ENCODE measurements at regions not wholly inside any gene's neighbourhood (a gene's known extent, or its start where the extent isn't known, plus 50 kb on each side); places are given as distances from the start of the nearest gene placed in this dataset.

GRCh38 chr3:18672561-18672960 lies 247.4 kb upstream of the SATB1 start:
- TF ChIP-seq, protein P1, sequence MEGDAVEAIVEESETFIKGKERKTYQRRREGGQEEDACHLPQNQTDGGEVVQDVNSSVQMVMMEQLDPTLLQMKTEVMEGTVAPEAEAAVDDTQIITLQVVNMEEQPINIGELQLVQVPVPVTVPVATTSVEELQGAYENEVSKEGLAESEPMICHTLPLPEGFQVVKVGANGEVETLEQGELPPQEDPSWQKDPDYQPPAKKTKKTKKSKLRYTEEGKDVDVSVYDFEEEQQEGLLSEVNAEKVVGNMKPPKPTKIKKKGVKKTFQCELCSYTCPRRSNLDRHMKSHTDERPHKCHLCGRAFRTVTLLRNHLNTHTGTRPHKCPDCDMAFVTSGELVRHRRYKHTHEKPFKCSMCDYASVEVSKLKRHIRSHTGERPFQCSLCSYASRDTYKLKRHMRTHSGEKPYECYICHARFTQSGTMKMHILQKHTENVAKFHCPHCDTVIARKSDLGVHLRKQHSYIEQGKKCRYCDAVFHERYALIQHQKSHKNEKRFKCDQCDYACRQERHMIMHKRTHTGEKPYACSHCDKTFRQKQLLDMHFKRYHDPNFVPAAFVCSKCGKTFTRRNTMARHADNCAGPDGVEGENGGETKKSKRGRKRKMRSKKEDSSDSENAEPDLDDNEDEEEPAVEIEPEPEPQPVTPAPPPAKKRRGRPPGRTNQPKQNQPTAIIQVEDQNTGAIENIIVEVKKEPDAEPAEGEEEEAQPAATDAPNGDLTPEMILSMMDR (IDR thresholded peaks at IDR 0.05) = no peak
- TF ChIP-seq POLR2A (IDR thresholded peaks at IDR 0.05) = no peak
